BLaER1 (cell line): ENCODE measurements at regions not wholly inside any gene's neighbourhood (a gene's known extent, or its start where the extent isn't known, plus 50 kb on each side); places are given as distances from the start of the nearest gene placed in this dataset.

Experiments used
- H3K27ac ChIP-seq: shearing (Covaris generic); formaldehyde crosslinking; 2 replicates; pipeline ENCODE4 v1.8.1; 2022
- H3K27me3 ChIP-seq: shearing (Covaris generic); formaldehyde crosslinking; 2 replicates; pipeline ENCODE4 v1.8.1; 2022
- H3K36me3 ChIP-seq: shearing (Covaris generic); formaldehyde crosslinking; 2 replicates; pipeline ENCODE4 v1.8.1; 2022
- H3K4me1 ChIP-seq: shearing (Covaris generic); formaldehyde crosslinking; 2 replicates; pipeline ENCODE4 v1.8.1; 2022
- H3K4me2 ChIP-seq: shearing (Covaris generic); formaldehyde crosslinking; 2 replicates; pipeline ENCODE4 v1.8.1; 2022
- H3K4me3 ChIP-seq: shearing (Covaris generic); formaldehyde crosslinking; 2 replicates; pipeline ENCODE4 v1.8.1; 2022
- H3K9ac ChIP-seq: shearing (Covaris generic); formaldehyde crosslinking; 2 replicates; pipeline ENCODE4 v1.8.1; 2022
- H3K9me3 ChIP-seq: shearing (Covaris generic); formaldehyde crosslinking; 2 replicates; pipeline ENCODE4 v1.8.1; 2022
- H4K20me1 ChIP-seq: shearing (Covaris generic); formaldehyde crosslinking; 2 replicates; pipeline ENCODE4 v1.8.1; 2022
- Cebpa-rat ChIP-seq: shearing (Covaris generic); IDR thresholded peaks from 2 replicates; pipeline ENCODE4 v1.8.1; 2022

- Histone ChIP-seq H3K4me3 (no peak overlapping the region), H3K4me2 (no peak overlapping the region), H3K27me3 (no peaks in the 10 kb centered on the region), H4K20me1 (no peaks in the 10 kb centered on the region), H3K9me3 (peaks cover 4% of the 10 kb centered on the region; the same call in 1 of the 2 replicates), H3K36me3 (no peaks in the 10 kb centered on the region), H3K27ac (no peak overlapping the region), H3K9ac (no peak overlapping the region), H3K4me1 (no peaks in the 10 kb centered on the region)
- peak; percentile 84 for TF ChIP-seq Cebpa-rat
Observed at GRCh38 chr2:215619989-215620388, 184.1 kb upstream of the FN1 start.

GRCh38 chr2:215619022-215619958 lies 183.4 kb upstream of the FN1 start:
- H4K20me1 ChIP-seq, result no peaks in the 10 kb centered on the region
- H3K27ac ChIP-seq, result no peak overlapping the region
- H3K9me3 ChIP-seq, result peaks cover 9% of the 10 kb centered on the region; the same call in 1 of the 2 replicates
- no peak overlapping the region for H3K4me3 ChIP-seq
- no peak overlapping the region for H3K4me2 ChIP-seq
- H3K36me3 ChIP-seq, result no peaks in the 10 kb centered on the region
- no peak for TF ChIP-seq Cebpa-rat
- H3K4me1 ChIP-seq, result no peaks in the 10 kb centered on the region
- H3K9ac ChIP-seq, result no peak overlapping the region
- no peaks in the 10 kb centered on the region for H3K27me3 ChIP-seq

GRCh38 chr2:215618145-215618544 lies 182.3 kb upstream of the FN1 start:
- TF ChIP-seq Cebpa-rat, result no peak
- Histone ChIP-seq H4K20me1 (no peaks in the 10 kb centered on the region), H3K9me3 (peaks cover 9% of the 10 kb centered on the region; the same call in 1 of the 2 replicates), H3K4me3 (no peak overlapping the region), H3K36me3 (no peaks in the 10 kb centered on the region), H3K27ac (no peak overlapping the region), H3K27me3 (no peaks in the 10 kb centered on the region), H3K9ac (no peak overlapping the region), H3K4me1 (no peaks in the 10 kb centered on the region), H3K4me2 (no peak overlapping the region)

- peaks cover 9% of the 10 kb centered on the region; the same call in 1 of the 2 replicates for H3K9me3 ChIP-seq
- no peak for TF ChIP-seq Cebpa-rat
- H3K36me3 ChIP-seq, result no peaks in the 10 kb centered on the region
- no peak overlapping the region for H3K4me3 ChIP-seq
- H4K20me1 ChIP-seq, result no peaks in the 10 kb centered on the region
- H3K9ac ChIP-seq, result no peak overlapping the region
- no peaks in the 10 kb centered on the region for H3K4me1 ChIP-seq
- no peak overlapping the region for H3K4me2 ChIP-seq
- no peak overlapping the region for H3K27ac ChIP-seq
- no peaks in the 10 kb centered on the region for H3K27me3 ChIP-seq
Observed at GRCh38 chr2:215617060-215617824, 181.4 kb upstream of the FN1 start.

DNA sequence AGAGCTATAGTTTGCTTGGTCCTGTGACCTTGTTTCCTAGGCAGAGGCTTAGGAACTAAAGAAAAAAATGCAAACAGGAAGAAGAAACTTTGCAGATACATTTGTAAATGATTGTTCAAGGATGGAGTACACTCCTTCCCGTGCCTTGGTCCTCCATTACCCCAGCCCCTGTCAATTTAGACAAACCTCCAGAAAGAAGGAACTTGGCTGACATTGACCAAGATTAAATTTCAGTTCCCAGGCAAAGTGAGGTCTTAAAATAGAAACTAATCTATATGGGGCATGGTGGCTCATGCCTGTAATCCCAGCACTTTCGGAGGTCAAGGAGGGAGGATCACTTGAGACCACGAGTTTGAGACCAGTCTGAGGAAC lies 179.9 kb upstream of the FN1 start:
- no peak for TF ChIP-seq Cebpa-rat
- H3K27ac ChIP-seq, result no peak overlapping the region

GRCh38 chr2:215615067-215615802 lies 179.4 kb upstream of the FN1 start:
- no peak for TF ChIP-seq Cebpa-rat
- H3K27ac ChIP-seq, result no peak overlapping the region

More for the DNA sequence above, 179.9 kb upstream of the FN1 start:
- H3K4me2 ChIP-seq, result no peak overlapping the region
- H3K9me3 ChIP-seq, result peaks cover 9% of the 10 kb centered on the region; the same call in 1 of the 2 replicates
- no peaks in the 10 kb centered on the region for H4K20me1 ChIP-seq
- H3K27me3 ChIP-seq, result no peaks in the 10 kb centered on the region
- no peaks in the 10 kb centered on the region for H3K36me3 ChIP-seq
- no peak overlapping the region for H3K9ac ChIP-seq
- no peak overlapping the region for H3K4me3 ChIP-seq
- no peaks in the 10 kb centered on the region for H3K4me1 ChIP-seq

DNA sequence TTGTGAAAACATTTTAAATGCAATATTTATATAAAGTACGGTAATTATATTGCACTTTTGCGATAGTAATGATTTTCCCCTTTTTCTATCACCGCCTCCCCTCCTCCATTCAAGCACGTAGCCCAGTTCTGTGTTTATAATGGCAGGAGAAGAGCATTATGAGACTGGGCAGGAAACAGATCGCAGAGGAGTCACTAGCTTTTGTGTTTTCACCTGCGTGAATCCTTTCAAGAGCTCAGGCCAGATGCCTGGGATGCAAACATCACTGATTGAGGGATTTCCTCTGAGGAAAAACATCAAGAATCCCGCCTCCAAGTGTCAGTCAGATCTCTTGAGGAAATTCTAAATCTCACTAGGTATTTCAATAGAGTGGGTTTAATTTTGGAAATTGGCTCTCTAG lies 178.4 kb upstream of the FN1 start:
- Histone ChIP-seq H3K4me2 (no peak overlapping the region), H3K36me3 (no peaks in the 10 kb centered on the region), H4K20me1 (no peaks in the 10 kb centered on the region), H3K4me3 (no peak overlapping the region), H3K27me3 (no peaks in the 10 kb centered on the region), H3K9me3 (peaks cover 9% of the 10 kb centered on the region; the same call in 1 of the 2 replicates), H3K4me1 (no peaks in the 10 kb centered on the region), H3K27ac (no peak overlapping the region), H3K9ac (no peak overlapping the region)
- TF ChIP-seq Cebpa-rat, result no peak

More at GRCh38 chr2:215615067-215615802, 179.4 kb upstream of the FN1 start:
- Histone ChIP-seq H3K9me3 (peaks cover 9% of the 10 kb centered on the region; the same call in 1 of the 2 replicates), H3K27me3 (no peaks in the 10 kb centered on the region), H3K36me3 (no peaks in the 10 kb centered on the region), H3K9ac (no peak overlapping the region), H3K4me1 (no peaks in the 10 kb centered on the region), H3K4me2 (no peak overlapping the region), H4K20me1 (no peaks in the 10 kb centered on the region), H3K4me3 (no peak overlapping the region)

- H3K4me1 ChIP-seq, result no peaks in the 10 kb centered on the region
- no peak for TF ChIP-seq Cebpa-rat
- no peak overlapping the region for H3K27ac ChIP-seq
- H3K27me3 ChIP-seq, result no peaks in the 10 kb centered on the region
- H3K4me2 ChIP-seq, result no peak overlapping the region
- H4K20me1 ChIP-seq, result no peaks in the 10 kb centered on the region
- H3K9me3 ChIP-seq, result peaks cover 9% of the 10 kb centered on the region; the same call in 1 of the 2 replicates
- no peak overlapping the region for H3K4me3 ChIP-seq
- H3K36me3 ChIP-seq, result no peaks in the 10 kb centered on the region
- H3K9ac ChIP-seq, result no peak overlapping the region
Observed at GRCh38 chr2:215613888-215614287, 178.0 kb upstream of the FN1 start.

- Histone ChIP-seq H3K4me3 (no peak overlapping the region), H3K36me3 (no peaks in the 10 kb centered on the region), H3K9ac (no peak overlapping the region), H3K27ac (no peak overlapping the region), H3K4me1 (no peaks in the 10 kb centered on the region), H3K27me3 (no peaks in the 10 kb centered on the region), H3K4me2 (no peak overlapping the region), H4K20me1 (no peaks in the 10 kb centered on the region), H3K9me3 (peaks cover 9% of the 10 kb centered on the region; the same call in 1 of the 2 replicates)
- no peak for TF ChIP-seq Cebpa-rat
Observed at GRCh38 chr2:215613280-215613679, 177.4 kb upstream of the FN1 start.
